ENCODE measurements at regions not wholly inside any gene's neighbourhood (a gene's known extent, or its start where the extent isn't known, plus 50 kb on each side); places are given as distances from the start of the nearest gene placed in this dataset.

DNA sequence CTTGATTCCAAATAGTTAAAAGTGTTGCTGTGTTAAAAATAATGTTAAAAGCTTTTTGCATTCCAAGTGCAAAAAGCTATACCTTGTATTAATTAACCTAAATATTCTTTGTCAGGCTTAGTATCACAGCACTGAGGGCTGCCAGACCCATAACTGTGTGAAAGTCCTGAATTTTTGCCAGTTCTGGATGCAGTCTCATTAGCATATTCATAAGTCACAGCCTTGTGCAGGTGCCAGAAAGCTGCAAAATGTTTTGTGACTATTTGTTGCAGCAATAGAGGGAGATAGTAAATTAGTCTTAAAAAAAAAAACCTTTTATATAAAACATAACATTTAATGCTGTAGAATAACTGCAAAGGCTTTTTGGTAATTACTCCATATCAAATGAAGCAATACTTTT is 56.6 kb downstream of the SLITRK1 start:
- no peak for ATAC-seq (ENCODE audit: low FRiP score)
- no peak for DNase-seq (ENCODE audit: low spot score)
- TF ChIP-seq, protein P1, sequence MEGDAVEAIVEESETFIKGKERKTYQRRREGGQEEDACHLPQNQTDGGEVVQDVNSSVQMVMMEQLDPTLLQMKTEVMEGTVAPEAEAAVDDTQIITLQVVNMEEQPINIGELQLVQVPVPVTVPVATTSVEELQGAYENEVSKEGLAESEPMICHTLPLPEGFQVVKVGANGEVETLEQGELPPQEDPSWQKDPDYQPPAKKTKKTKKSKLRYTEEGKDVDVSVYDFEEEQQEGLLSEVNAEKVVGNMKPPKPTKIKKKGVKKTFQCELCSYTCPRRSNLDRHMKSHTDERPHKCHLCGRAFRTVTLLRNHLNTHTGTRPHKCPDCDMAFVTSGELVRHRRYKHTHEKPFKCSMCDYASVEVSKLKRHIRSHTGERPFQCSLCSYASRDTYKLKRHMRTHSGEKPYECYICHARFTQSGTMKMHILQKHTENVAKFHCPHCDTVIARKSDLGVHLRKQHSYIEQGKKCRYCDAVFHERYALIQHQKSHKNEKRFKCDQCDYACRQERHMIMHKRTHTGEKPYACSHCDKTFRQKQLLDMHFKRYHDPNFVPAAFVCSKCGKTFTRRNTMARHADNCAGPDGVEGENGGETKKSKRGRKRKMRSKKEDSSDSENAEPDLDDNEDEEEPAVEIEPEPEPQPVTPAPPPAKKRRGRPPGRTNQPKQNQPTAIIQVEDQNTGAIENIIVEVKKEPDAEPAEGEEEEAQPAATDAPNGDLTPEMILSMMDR (IDR thresholded peaks at IDR 0.05): no peak

DNA sequence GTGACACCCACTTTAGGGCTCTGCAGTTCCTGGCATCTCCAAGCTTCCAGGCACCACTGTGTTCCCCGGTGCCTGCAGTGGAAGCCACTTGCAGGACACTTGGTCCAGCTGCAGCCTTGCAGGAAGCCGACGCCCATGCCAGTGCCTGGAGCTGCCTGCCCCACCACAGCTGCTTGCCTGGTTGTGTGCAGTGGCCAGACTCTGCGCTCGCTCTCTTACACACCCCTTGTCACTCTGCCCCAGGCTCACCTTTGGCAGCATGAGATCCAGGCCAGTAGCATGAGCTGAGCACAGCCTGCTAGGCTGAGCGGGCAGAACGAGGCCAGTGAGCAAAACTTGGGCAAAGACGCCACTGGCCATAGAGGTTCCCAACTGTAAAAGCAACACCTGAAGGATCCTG is 57.7 kb downstream of the SLITRK1 start:
- ATAC-seq (ENCODE audit: low FRiP score): no peak
- no peak for DNase-seq (ENCODE audit: low spot score)
- TF ChIP-seq, protein P1 (IDR thresholded peaks at IDR 0.05): no peak

DNA sequence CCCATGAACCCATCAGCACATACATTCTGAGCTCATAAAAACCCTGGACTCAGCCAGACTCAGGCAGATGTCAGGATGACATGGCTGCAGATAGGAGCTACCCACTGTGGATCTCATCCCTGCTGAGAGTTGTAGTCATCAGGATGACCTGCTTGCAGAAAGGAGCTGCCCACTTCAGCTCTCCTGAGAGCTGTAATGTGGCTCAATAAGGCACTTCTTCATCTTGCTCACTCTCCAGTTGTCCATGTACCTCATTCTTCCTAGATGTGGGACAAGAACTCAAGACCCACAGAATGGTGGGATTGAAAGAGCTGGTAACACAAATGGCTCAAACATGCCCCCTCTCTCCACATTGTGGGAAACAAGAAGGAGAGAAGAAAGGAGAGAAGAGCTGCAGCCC is 58.2 kb downstream of the SLITRK1 start:
- DNase-seq (ENCODE audit: low spot score): no peak
- TF ChIP-seq, protein P1 (IDR thresholded peaks at IDR 0.05): no peak
- no peak for ATAC-seq (ENCODE audit: low FRiP score)

DNA sequence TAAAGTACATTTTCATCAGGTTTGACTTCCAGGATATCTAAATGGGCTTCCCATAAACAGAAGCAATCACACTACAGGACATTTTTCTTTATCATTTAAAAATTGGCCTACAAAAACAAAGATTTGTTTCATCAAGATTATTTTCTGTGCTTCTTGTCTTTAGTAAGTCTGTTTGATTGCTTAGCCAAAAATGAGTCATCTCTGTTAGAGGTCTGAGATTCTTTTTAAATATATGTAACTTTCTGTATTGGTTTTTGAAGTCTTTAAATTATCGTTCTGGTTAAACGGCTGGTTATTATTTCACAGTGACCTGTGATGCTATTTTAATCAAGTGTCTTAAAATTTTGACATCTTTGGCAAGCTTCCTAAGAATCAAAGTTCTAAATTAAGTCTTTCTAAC is 62.7 kb downstream of the SLITRK1 start:
- DNase-seq (ENCODE audit: low spot score) (no peak), ATAC-seq (ENCODE audit: low FRiP score) (no peak)
- TF ChIP-seq, protein P1 (IDR thresholded peaks at IDR 0.05): no peak

DNA sequence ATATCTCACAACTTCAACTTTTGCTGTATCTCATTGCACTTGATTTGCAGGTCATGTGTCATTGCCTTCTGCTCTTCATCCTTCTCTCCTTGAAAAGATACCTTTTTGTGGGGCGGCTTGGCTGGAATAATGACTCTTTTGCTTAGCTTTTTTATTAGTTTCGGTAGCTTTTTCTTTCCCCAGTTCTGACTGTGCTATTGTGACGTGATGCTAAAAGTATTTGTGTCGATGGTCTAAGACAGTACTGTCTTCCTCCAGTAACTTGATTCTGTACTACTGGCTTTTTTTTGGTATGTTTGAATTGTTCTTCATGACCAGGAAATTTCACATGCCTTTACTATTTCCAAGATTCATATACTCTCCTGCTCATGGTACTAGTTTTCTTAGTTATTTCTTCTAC is 63.1 kb downstream of the SLITRK1 start:
- ATAC-seq (ENCODE audit: low FRiP score): no peak
- DNase-seq (ENCODE audit: low spot score): no peak
- TF ChIP-seq, protein P1 (IDR thresholded peaks at IDR 0.05): no peak

DNA sequence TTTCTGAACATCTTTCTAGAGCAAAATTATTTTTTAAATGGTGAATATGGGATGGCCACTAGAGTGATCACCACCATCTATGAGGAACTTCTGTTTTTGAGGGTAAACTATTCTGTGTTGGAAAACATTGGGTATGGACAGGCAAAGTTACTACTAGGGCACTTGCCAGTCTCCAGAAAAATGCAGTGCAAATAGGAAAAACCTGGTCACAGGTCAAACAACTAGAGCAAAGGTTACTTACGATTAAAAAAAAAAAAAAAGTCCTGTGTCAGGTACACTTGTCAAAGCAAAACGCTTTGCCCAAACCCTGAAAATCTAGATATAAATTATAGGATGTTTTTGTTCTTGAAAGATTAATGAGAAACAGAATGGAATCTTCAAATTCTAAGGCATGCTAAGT is 66.2 kb downstream of the SLITRK1 start:
- ATAC-seq (ENCODE audit: low FRiP score): no peak
- no peak for DNase-seq (ENCODE audit: low spot score)
- TF ChIP-seq, protein P1 (IDR thresholded peaks at IDR 0.05): no peak

DNA sequence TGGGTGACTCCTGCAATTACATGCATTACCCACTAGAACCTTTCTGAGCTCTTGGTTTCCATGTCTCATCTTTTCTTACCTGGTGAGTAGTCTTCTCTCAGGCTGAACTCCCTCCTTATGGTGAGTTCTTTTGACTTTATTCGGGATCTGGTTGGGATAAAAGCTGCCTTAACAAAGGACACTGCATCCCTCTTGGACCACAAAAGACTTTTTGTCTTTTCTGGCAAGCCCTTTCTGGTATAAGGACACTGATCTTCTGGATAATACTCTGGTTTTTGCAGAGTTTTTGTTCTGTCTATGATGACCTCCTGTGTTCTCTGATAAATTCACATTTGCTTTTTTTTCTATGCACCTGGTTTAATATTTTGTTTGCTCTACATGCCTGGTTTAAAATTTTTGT is 66.7 kb downstream of the SLITRK1 start:
- DNase-seq (ENCODE audit: low spot score) (no peak), ATAC-seq (ENCODE audit: low FRiP score) (no peak)
- TF ChIP-seq, protein P1 (IDR thresholded peaks at IDR 0.05): no peak

Data from omental fat pad (tissue), 3 donors.